Muscle of leg (tissue), 3 donors: ENCODE measurements at regions not wholly inside any gene's neighbourhood (a gene's known extent, or its start where the extent isn't known, plus 50 kb on each side); places are given as distances from the start of the nearest gene placed in this dataset.
"Not testable (repeated sequence)": the region's sequence is repeated elsewhere in the genome, so short reads cannot be mapped to it uniquely, and the experiment has no call there.

ENCODE experiments used
- DNase-seq: peaks from one replicate; pipeline ENCODE4 v3.0.0; 2013
- H3K27ac ChIP-seq: one replicate; pipeline ENCODE4 v1.5.1; 2013; ENCODE audit warnings: mild to moderate bottlenecking, low read length, control low read depth
- H3K27me3 ChIP-seq: one replicate; pipeline ENCODE4 v1.6.1; 2013; ENCODE audit warnings: low read length; ENCODE audit not compliant: control insufficient read depth, insufficient read depth
- H3K36me3 ChIP-seq: one replicate; pipeline ENCODE4 v1.6.1; 2013; ENCODE audit warnings: low read length; ENCODE audit not compliant: control insufficient read depth, insufficient read depth
- H3K4me1 ChIP-seq: one replicate; pipeline ENCODE4 v1.6.1; 2013; ENCODE audit warnings: low read length; ENCODE audit not compliant: control insufficient read depth, insufficient read depth
- H3K4me3 ChIP-seq: one replicate; pipeline ENCODE4 v1.5.1; 2013; ENCODE audit warnings: low read length, control low read depth
- H3K9me3 ChIP-seq: replicated peaks from 2 replicates; pipeline ENCODE4 v1.6.1; 2013; ENCODE audit warnings: low read depth, low read length; ENCODE audit not compliant: control insufficient read depth
- WGBS: methylation state at CpG from one replicate; pipeline ENCODE4 v1.1.5; 2013; ENCODE audit warnings: missing lambda C conversion rate; ENCODE audit not compliant: insufficient coverage; 5-methylcytosine and 5-hydroxymethylcytosine counted together

- 57% methylated on average over 1 of the region's 3 CpGs for WGBS
- no peaks in the 10 kb centered on the region for H3K9me3 ChIP-seq
- no peak overlapping the region for H3K4me3 ChIP-seq
- no peaks in the 10 kb centered on the region for H3K27me3 ChIP-seq
- H3K4me1 ChIP-seq: no peaks in the 10 kb centered on the region
- no peak overlapping the region for H3K27ac ChIP-seq
- H3K36me3 ChIP-seq: no peaks in the 10 kb centered on the region
- no peak for DNase-seq
Observed at GRCh38 chrX:148288451-148288850, 212.0 kb upstream of the AFF2 start.

GRCh38 chrX:148290041-148290440 lies 210.4 kb upstream of the AFF2 start:
- WGBS: 80% methylated on average over 1 of the region's 2 CpGs
- Histone ChIP-seq H3K36me3 (no peaks in the 10 kb centered on the region), H3K4me3 (no peak overlapping the region), H3K9me3 (no peaks in the 10 kb centered on the region), H3K27ac (no peak overlapping the region), H3K27me3 (no peaks in the 10 kb centered on the region), H3K4me1 (no peaks in the 10 kb centered on the region)
- no peak for DNase-seq

GRCh38 chrX:148290931-148291330 lies 209.5 kb upstream of the AFF2 start:
- no peaks in the 10 kb centered on the region for H3K9me3 ChIP-seq
- H3K27ac ChIP-seq: no peak overlapping the region
- DNase-seq: no peak
- H3K36me3 ChIP-seq: no peaks in the 10 kb centered on the region
- WGBS: no CpG with 5 or more reads among the region's 1 CpG
- H3K4me3 ChIP-seq: no peak overlapping the region
- H3K27me3 ChIP-seq: no peaks in the 10 kb centered on the region
- H3K4me1 ChIP-seq: no peaks in the 10 kb centered on the region

GRCh38 chrX:148298737-148299136 lies 201.7 kb upstream of the AFF2 start:
- DNase-seq: no peak
- H3K27ac ChIP-seq: no peak overlapping the region
- H3K4me1 ChIP-seq: no peaks in the 10 kb centered on the region
- H3K4me3 ChIP-seq: no peak overlapping the region
- no peaks in the 10 kb centered on the region for H3K27me3 ChIP-seq
- H3K36me3 ChIP-seq: no peaks in the 10 kb centered on the region
- H3K9me3 ChIP-seq: peaks cover 2% of the 10 kb centered on the region
- no CpG with 5 or more reads among the region's 2 CpGs for WGBS

- not testable (repeated sequence) for H3K4me3 ChIP-seq, H3K27me3 ChIP-seq, H3K4me1 ChIP-seq, H3K36me3 ChIP-seq, DNase-seq, H3K9me3 ChIP-seq, H3K27ac ChIP-seq
- WGBS: 96% methylated on average over 4 of the region's 9 CpGs
Observed at GRCh38 chrX:148305214-148305613, 195.2 kb upstream of the AFF2 start.

- Histone ChIP-seq H3K4me3 (no peak overlapping the region), H3K36me3 (no peaks in the 10 kb centered on the region), H3K27ac (no peak overlapping the region), H3K27me3 (no peaks in the 10 kb centered on the region), H3K9me3 (no peaks in the 10 kb centered on the region), H3K4me1 (no peaks in the 10 kb centered on the region)
- no peak for DNase-seq
- 79% methylated on average over 3 of the region's 3 CpGs for WGBS
Observed at GRCh38 chrX:148309413-148309812, 191.0 kb upstream of the AFF2 start.

- no peak overlapping the region for H3K27ac ChIP-seq
- H3K36me3 ChIP-seq: no peaks in the 10 kb centered on the region
- H3K4me3 ChIP-seq: no peak overlapping the region
- no peaks in the 10 kb centered on the region for H3K27me3 ChIP-seq
- no peaks in the 10 kb centered on the region for H3K4me1 ChIP-seq
- no peaks in the 10 kb centered on the region for H3K9me3 ChIP-seq
- DNase-seq: no peak
- no CpG with 5 or more reads among the region's 1 CpG for WGBS
Observed at GRCh38 chrX:148310426-148311165, 189.8 kb upstream of the AFF2 start.

GRCh38 chrX:148311544-148311943 lies 188.9 kb upstream of the AFF2 start:
- Histone ChIP-seq H3K27me3 (no peaks in the 10 kb centered on the region), H3K36me3 (no peaks in the 10 kb centered on the region), H3K27ac (no peak overlapping the region), H3K4me1 (no peaks in the 10 kb centered on the region), H3K4me3 (no peak overlapping the region), H3K9me3 (no peaks in the 10 kb centered on the region)
- no peak for DNase-seq

GRCh38 chrX:148314876-148315275 lies 185.5 kb upstream of the AFF2 start:
- Histone ChIP-seq H3K27me3 (no peaks in the 10 kb centered on the region), H3K36me3 (no peaks in the 10 kb centered on the region), H3K4me1 (no peaks in the 10 kb centered on the region), H3K4me3 (no peak overlapping the region), H3K27ac (no peak overlapping the region), H3K9me3 (no peaks in the 10 kb centered on the region)
- no peak for DNase-seq
- no CpG with 5 or more reads among the region's 1 CpG for WGBS

- no peaks in the 10 kb centered on the region for H3K36me3 ChIP-seq
- H3K27ac ChIP-seq: no peak overlapping the region
- H3K4me1 ChIP-seq: no peaks in the 10 kb centered on the region
- H3K27me3 ChIP-seq: no peaks in the 10 kb centered on the region
- no CpG with 5 or more reads among the region's 1 CpG for WGBS
- no peak for DNase-seq
- H3K4me3 ChIP-seq: no peak overlapping the region
- H3K9me3 ChIP-seq: no peaks in the 10 kb centered on the region
Observed at GRCh38 chrX:148316446-148316845, 184.0 kb upstream of the AFF2 start.

GRCh38 chrX:148322906-148323305 lies 177.5 kb upstream of the AFF2 start:
- no peaks in the 10 kb centered on the region for H3K36me3 ChIP-seq
- no peak overlapping the region for H3K4me3 ChIP-seq
- no peaks in the 10 kb centered on the region for H3K27me3 ChIP-seq
- no CpG with 5 or more reads among the region's 2 CpGs for WGBS
- H3K4me1 ChIP-seq: no peaks in the 10 kb centered on the region
- no peak for DNase-seq
- peaks cover 5% of the 10 kb centered on the region for H3K9me3 ChIP-seq
- H3K27ac ChIP-seq: no peak overlapping the region
